GM21367 (cell line): ENCODE measurements at regions not wholly inside any gene's neighbourhood (a gene's known extent, or its start where the extent isn't known, plus 50 kb on each side); places are given as distances from the start of the nearest gene placed in this dataset.

Source experiments
- ATAC-seq: cut with Tn5 transposase; IDR thresholded peaks from one replicate; pipeline ENCODE4 v1.9.1; 2021; ENCODE audit not compliant: unreplicated experiment

GRCh38 chr9:31612336-31613030, 772.0 kb upstream of the ACO1 start:
- ATAC-seq, result no peak

- no peak for ATAC-seq
Observed at GRCh38 chr9:31615966-31616365, 768.5 kb upstream of the ACO1 start.

- no peak for ATAC-seq
Observed at GRCh38 chr9:31623511-31623910, 760.9 kb upstream of the ACO1 start.

GRCh38 chr9:31629292-31629691, 755.2 kb upstream of the ACO1 start:
- ATAC-seq, result no peak

GRCh38 chr9:31637265-31637664, 747.2 kb upstream of the ACO1 start:
- ATAC-seq, result no peak

- ATAC-seq, result no peak
Observed at GRCh38 chr9:31637861-31638260, 746.6 kb upstream of the ACO1 start.

GRCh38 chr9:31639451-31639850, 745.0 kb upstream of the ACO1 start:
- ATAC-seq, result no peak

GRCh38 chr9:31669311-31669710, 715.1 kb upstream of the ACO1 start:
- ATAC-seq, result no peak

- no peak for ATAC-seq
Observed at GRCh38 chr9:31671011-31671410, 713.4 kb upstream of the ACO1 start.

- no peak for ATAC-seq
Observed at GRCh38 chr9:31674264-31674663, 710.2 kb upstream of the ACO1 start.

- no peak for ATAC-seq
Observed at GRCh38 chr9:31677415-31677814, 707.0 kb upstream of the ACO1 start.

GRCh38 chr9:31677877-31678276, 706.6 kb upstream of the ACO1 start:
- no peak for ATAC-seq

GRCh38 chr9:31683116-31683515, 701.3 kb upstream of the ACO1 start:
- ATAC-seq, result no peak

- ATAC-seq, result no peak
Observed at GRCh38 chr9:31697956-31698355, 686.5 kb upstream of the ACO1 start.

- no peak for ATAC-seq
Observed at GRCh38 chr9:31699836-31700235, 684.6 kb upstream of the ACO1 start.

- no peak for ATAC-seq
Observed at GRCh38 chr9:31700252-31701045, 684.0 kb upstream of the ACO1 start.

- no peak for ATAC-seq
Observed at GRCh38 chr9:31702957-31703356, 681.5 kb upstream of the ACO1 start.

- no peak for ATAC-seq
Observed at GRCh38 chr9:31715250-31715649, 669.2 kb upstream of the ACO1 start.

GRCh38 chr9:31719262-31719661, 665.2 kb upstream of the ACO1 start:
- ATAC-seq, result no peak

GRCh38 chr9:31730398-31730797, 654.0 kb upstream of the ACO1 start:
- no peak for ATAC-seq

GRCh38 chr9:31733166-31733565, 651.3 kb upstream of the ACO1 start:
- ATAC-seq, result no peak

- no peak for ATAC-seq
Observed at GRCh38 chr9:31736581-31737179, 647.8 kb upstream of the ACO1 start.
